ENCODE measurements at regions not wholly inside any gene's neighbourhood (a gene's known extent, or its start where the extent isn't known, plus 50 kb on each side); places are given as distances from the start of the nearest gene placed in this dataset.

DNA sequence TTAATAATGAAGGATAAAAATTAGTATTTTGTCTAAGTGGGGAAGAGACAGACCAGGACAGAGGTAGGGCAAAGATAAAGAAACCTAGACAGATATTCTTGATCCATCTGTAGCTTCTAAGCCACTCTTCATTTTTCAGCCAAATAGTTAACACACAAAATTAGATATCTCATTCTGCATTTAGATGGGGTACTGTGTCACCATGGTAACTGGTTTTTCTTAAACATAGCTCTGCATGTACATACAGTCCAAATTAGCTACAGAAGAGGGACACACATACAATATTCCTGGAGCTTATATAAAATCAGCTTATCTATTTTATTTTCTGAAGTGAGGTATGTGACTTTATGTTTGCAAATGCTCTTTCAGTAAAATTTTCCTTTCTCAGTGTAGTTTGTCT is 393.7 kb downstream of the PPP3CA start:
- TF ChIP-seq, protein P1, sequence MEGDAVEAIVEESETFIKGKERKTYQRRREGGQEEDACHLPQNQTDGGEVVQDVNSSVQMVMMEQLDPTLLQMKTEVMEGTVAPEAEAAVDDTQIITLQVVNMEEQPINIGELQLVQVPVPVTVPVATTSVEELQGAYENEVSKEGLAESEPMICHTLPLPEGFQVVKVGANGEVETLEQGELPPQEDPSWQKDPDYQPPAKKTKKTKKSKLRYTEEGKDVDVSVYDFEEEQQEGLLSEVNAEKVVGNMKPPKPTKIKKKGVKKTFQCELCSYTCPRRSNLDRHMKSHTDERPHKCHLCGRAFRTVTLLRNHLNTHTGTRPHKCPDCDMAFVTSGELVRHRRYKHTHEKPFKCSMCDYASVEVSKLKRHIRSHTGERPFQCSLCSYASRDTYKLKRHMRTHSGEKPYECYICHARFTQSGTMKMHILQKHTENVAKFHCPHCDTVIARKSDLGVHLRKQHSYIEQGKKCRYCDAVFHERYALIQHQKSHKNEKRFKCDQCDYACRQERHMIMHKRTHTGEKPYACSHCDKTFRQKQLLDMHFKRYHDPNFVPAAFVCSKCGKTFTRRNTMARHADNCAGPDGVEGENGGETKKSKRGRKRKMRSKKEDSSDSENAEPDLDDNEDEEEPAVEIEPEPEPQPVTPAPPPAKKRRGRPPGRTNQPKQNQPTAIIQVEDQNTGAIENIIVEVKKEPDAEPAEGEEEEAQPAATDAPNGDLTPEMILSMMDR (IDR thresholded peaks at IDR 0.05; ENCODE audit: borderline replicate concordance, control extremely low read depth, extremely low read depth, insufficient read depth, missing control alignments), result no peak
- in situ Hi-C loops (cut with MboI; ENCODE audit: low sequenced_read_pairs, unreplicated experiment), result no loop called here
- DNase-seq (ENCODE audit: low spot score), result no peak

DNA sequence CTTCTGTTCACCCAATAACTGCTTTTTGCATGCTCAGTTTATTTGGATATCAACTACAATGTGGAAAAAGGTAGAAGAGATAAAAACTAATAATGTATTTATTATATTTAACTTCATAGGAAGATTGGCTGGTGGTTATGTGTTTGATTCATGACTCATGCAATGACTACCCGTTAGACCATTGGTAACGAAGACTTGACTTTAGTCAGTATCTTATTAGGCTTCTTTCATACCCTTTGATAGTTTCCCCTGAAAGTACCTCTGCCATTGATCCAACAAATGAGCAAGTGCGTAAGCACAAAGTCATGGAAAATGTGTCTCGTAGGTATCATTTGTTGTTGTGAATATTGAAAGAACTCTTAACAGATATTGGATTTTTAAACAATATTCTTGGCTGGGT is 394.7 kb downstream of the PPP3CA start:
- DNase-seq (ENCODE audit: low spot score), result no peak
- in situ Hi-C loops (cut with MboI; ENCODE audit: low sequenced_read_pairs, unreplicated experiment), result no loop called here
- TF ChIP-seq, protein P1 (IDR thresholded peaks at IDR 0.05; ENCODE audit: borderline replicate concordance, control extremely low read depth, extremely low read depth, insufficient read depth, missing control alignments), result no peak

DNA sequence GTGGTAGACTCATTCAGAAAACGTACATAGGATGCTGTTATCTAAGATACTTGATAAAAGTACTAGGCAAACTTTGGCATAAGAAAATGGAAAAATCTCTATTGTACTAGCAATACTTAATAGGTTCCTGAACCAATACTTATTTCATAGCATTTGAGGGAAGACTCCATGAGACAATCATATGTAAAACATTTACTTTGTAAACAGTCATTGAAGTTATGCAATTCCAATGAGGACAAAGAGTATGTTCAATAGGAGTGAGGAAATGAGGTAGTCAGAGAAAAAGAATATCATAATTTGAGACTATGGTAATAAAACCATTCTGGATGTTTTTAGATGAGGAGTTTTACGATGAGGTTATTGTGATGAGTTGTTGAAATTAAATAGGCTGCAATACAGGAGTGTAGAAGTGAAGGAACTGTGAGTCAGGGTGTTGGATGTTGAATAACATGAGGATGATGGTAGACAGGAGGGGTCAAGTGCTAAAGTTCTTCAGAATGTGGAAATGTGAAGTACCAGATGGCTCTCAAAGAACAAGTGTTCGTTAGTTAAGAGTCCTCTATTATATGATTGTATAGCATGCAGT is 397.9 kb downstream of the PPP3CA start:
- DNase-seq (ENCODE audit: low spot score), result no peak
- in situ Hi-C loops (cut with MboI; ENCODE audit: low sequenced_read_pairs, unreplicated experiment), result no loop called here
- TF ChIP-seq, protein P1 (IDR thresholded peaks at IDR 0.05; ENCODE audit: borderline replicate concordance, control extremely low read depth, extremely low read depth, insufficient read depth, missing control alignments), result no peak

DNA sequence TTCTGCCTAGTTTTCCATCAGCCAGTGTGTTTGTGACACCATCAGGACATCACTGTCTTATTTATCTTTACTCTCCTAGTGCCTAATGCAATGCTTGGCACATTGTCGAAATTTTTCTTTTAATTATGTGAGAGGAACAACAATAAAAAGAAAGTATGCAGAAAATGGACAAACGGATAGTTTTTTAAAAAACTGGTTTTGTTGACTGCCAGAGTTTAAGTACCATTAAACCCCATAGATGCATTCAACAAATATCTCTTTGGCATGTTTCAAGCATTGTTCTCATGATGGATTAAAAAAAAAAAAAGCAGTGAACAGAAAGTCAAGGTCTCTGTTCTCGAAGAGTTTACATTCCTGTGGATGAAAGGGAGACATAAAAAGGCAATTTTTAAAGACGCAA is 398.4 kb downstream of the PPP3CA start:
- no peak for DNase-seq (ENCODE audit: low spot score)
- in situ Hi-C loops (cut with MboI; ENCODE audit: low sequenced_read_pairs, unreplicated experiment), result no loop called here
- TF ChIP-seq, protein P1 (IDR thresholded peaks at IDR 0.05; ENCODE audit: borderline replicate concordance, control extremely low read depth, extremely low read depth, insufficient read depth, missing control alignments), result no peak

DNA sequence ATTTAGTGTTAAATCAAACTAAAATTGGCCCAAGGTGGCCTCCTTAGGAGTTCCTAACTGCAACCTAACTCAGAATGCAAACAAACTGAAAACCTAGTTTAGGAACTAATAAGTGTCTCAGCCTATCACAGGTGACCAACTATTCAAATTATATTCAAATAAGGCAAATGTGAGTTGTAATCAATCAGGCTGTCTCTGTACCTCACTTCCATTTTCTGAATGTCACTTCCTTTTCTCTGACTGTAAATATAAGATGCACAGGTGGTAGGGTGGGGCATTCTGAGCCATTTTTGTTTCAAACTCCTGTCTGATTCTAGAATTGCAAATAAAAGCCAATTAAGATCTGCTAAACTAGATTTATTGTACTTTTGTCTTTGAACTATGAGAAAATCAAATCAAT is 401.5 kb downstream of the PPP3CA start:
- DNase-seq (ENCODE audit: low spot score), result no peak
- TF ChIP-seq, protein P1 (IDR thresholded peaks at IDR 0.05; ENCODE audit: borderline replicate concordance, control extremely low read depth, extremely low read depth, insufficient read depth, missing control alignments), result no peak
- in situ Hi-C loops (cut with MboI; ENCODE audit: low sequenced_read_pairs, unreplicated experiment), result no loop called here

DNA sequence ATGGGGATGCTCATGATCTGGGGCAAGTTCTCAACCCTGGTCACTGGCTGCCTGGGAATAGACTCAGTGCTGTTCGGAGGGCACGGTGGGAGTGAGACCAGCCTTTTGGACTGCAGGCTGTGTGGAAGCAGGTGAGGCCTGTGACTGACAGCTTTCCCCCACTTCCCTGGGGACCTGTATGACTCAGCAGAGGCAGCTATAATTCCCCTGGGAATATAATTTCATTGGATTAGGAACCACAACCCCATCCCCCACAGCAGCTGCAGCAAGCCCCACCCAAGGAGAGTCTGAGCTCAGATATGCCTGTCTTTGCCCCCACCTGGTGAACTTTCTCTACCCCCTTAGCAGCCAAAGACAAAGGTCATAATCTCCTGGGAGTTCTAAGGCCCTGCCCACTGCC is 408.6 kb downstream of the PPP3CA start:
- TF ChIP-seq, protein P1 (IDR thresholded peaks at IDR 0.05; ENCODE audit: borderline replicate concordance, control extremely low read depth, extremely low read depth, insufficient read depth, missing control alignments), result no peak
- in situ Hi-C loops (cut with MboI; ENCODE audit: low sequenced_read_pairs, unreplicated experiment), result no loop called here
- no peak for DNase-seq (ENCODE audit: low spot score)

All from GM13976 (cell line).